HCEC 1CT (cell line): ENCODE measurements at regions not wholly inside any gene's neighbourhood (a gene's known extent, or its start where the extent isn't known, plus 50 kb on each side); places are given as distances from the start of the nearest gene placed in this dataset.

ENCODE experiments used
- DNase-seq: peaks from one replicate; pipeline ENCODE4 v3.0.0-alpha.2; 2017

- DNase-seq: no peak
Measured at GRCh38 chr2:214674278-214674677, 135.2 kb downstream of the BARD1 start.

DNA sequence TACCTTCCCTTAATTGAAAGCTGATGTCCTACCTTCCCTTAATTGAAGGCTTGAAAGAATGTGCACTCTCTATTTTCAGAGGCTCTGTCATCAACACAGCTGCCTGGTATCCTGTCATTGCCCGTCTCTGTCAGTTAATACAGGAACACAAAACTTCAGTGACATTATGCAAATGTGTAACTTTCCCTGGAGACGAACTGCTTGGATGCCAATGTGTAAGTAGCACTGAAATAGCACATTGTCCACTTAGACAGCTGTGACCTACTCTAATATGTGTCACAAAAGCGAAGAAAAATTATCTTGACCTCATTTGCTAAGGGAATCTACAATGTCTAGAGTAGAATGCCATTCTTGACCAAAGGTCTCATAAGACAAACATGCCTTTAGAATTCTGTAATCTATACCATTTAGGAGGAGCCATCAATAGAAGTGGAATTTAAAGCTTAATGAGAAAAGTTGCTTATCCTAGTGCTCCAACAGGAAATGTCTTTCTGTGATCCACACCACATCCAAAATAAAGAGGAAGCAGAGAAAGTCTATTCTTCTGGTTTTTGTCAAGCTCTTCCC lies 138.1 kb downstream of the BARD1 start:
- DNase-seq: no peak

- DNase-seq: no peak
Measured at GRCh38 chr2:214652473-214652872, 157.0 kb downstream of the BARD1 start.

GRCh38 chr2:214651451-214651850 lies 158.0 kb downstream of the BARD1 start:
- peak; percentile 16 for DNase-seq

DNA sequence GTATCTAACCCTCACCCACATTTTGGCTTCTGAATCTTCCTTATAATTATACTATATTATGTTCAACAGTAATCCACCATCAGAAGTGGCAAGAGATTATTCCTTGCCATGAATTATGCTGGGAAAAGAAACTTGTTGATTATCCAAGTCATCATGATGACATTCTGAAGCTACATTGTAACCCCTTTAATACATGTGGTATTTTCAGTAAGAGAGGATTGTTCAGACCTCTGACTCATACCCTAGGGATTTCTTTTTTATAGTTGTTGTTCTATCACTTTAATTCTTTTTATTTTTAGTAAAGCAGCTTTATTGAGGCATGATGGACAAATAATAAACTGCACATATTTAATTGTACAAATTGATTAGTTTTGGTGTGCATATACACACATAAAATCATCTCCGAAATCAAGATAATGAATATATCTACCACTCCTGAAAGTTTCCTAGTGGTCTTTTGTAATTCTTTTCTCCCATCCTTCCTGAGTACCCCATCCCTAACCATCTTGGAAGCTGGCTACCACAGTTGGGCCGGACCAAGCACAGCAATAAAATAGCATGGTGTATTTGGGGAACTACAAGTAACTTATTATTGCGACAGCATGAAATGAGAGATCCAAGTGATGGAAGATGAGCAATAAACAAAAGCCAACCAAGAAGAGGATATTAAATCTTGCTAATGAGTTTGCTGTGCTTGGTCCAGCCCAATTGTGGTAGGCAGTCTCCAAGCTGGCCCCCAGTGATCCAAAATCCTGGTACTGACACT lies 159.9 kb downstream of the BARD1 start:
- DNase-seq: peak; percentile 81

DNA sequence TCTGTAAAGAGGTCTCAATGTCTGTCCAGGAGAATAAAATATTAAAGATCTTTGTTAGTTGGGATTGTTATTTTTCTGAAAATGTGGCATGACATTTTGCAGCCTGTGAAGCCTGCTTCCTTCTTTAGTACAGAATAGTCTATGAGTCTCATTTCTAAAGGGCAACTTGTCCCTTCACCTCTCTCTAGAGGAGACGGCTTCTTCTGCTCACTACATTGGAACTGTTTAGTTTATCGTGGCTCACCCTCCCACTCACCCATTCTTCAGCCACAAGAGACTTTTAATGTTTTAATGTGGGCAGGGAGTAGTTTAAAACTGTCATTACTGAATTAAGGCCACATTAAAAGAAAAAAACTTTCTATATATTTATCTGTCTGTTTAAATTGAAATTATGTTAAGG lies 161.0 kb downstream of the BARD1 start:
- DNase-seq: no peak

GRCh38 chr2:214631406-214631805 lies 178.1 kb downstream of the BARD1 start:
- no peak for DNase-seq

GRCh38 chr2:214630402-214631045 lies 179.0 kb downstream of the BARD1 start:
- peak; percentile 85 for DNase-seq

- no peak for DNase-seq
Measured at GRCh38 chr2:214629875-214630274, 179.6 kb downstream of the BARD1 start.
